AG10803 (cell line): ENCODE measurements at regions not wholly inside any gene's neighbourhood (a gene's known extent, or its start where the extent isn't known, plus 50 kb on each side); places are given as distances from the start of the nearest gene placed in this dataset.

Source experiments
- DNase-seq: peaks from one replicate; pipeline ENCODE4 v3.0.0; 2010; ENCODE audit warnings: low read depth
- H3K4me3 ChIP-seq: 2 replicates; pipeline ENCODE4 v1.5.1; 2011; ENCODE audit warnings: mild to moderate bottlenecking, low read length, control low read depth
- TF ChIP-seq, protein P1 (sequence below): conservative IDR thresholded peaks from 2 replicates; pipeline ENCODE4 v1.5.1; 2011; ENCODE audit warnings: mild to moderate bottlenecking, low read length, control low read depth, inconsistent platforms

DNA sequence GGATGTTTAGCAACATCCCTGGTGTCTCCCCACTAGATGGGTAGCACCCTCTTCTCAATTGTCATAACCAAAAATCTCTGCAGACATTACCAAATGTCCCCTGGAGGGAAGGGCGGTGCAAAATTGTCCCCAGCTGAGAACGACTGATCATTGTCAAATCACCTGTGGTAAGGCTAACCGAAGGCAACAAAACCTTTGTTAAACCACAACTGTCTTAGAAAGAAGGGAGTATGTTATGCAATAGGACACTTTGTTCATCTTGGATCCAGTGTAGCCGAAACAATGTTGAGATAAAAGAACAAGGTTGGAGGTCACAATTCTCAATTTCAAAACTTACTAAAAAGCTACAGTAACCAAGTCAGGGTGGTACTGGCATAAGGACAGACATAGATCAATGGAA, 50.3 kb upstream of the ST3GAL5 start:
- TF ChIP-seq, protein P1, sequence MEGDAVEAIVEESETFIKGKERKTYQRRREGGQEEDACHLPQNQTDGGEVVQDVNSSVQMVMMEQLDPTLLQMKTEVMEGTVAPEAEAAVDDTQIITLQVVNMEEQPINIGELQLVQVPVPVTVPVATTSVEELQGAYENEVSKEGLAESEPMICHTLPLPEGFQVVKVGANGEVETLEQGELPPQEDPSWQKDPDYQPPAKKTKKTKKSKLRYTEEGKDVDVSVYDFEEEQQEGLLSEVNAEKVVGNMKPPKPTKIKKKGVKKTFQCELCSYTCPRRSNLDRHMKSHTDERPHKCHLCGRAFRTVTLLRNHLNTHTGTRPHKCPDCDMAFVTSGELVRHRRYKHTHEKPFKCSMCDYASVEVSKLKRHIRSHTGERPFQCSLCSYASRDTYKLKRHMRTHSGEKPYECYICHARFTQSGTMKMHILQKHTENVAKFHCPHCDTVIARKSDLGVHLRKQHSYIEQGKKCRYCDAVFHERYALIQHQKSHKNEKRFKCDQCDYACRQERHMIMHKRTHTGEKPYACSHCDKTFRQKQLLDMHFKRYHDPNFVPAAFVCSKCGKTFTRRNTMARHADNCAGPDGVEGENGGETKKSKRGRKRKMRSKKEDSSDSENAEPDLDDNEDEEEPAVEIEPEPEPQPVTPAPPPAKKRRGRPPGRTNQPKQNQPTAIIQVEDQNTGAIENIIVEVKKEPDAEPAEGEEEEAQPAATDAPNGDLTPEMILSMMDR: no peak
- no peak for DNase-seq
- no peak overlapping the region for H3K4me3 ChIP-seq
